H1 (cell line): ENCODE measurements at regions not wholly inside any gene's neighbourhood (a gene's known extent, or its start where the extent isn't known, plus 50 kb on each side); places are given as distances from the start of the nearest gene placed in this dataset.

Experiments
- ATF2 ChIP-seq: IDR thresholded peaks from 2 replicates; pipeline ENCODE4 v1.6.1; 2012; ENCODE audit warnings: low read length, inconsistent platforms
- CHD7 ChIP-seq: fragments of 300-600 bp; sonication (generic); IDR thresholded peaks from 2 replicates; pipeline ENCODE4 v1.7.1; 2012; ENCODE audit warnings: low read length, moderate library complexity, mild to moderate bottlenecking, inconsistent platforms; ENCODE audit not compliant: insufficient replicate concordance
- EGR1 ChIP-seq: IDR thresholded peaks from 2 replicates; pipeline ENCODE4 v1.6.1; 2011; ENCODE audit warnings: low read depth, low read length, borderline replicate concordance
- GABPA ChIP-seq: IDR thresholded peaks from 2 replicates; pipeline ENCODE4 v1.6.1; 2011; ENCODE audit warnings: mild to moderate bottlenecking, low read length, moderate library complexity, borderline replicate concordance; ENCODE audit not compliant: insufficient read depth
- GTF2F1 ChIP-seq: IDR thresholded peaks from 2 replicates; pipeline ENCODE4 v1.6.1; 2012; ENCODE audit warnings: low read depth, low read length, improper control_type of control experiment, borderline replicate concordance
- JUND ChIP-seq: IDR thresholded peaks from 2 replicates; pipeline ENCODE4 v1.6.1; 2011; ENCODE audit warnings: mild to moderate bottlenecking, improper control_type of control experiment, low read length
- KDM1A ChIP-seq: fragments of 200-600, 300-600 bp; sonication (generic); IDR thresholded peaks from 2 replicates; pipeline ENCODE4 v1.7.1; 2016; ENCODE audit warnings: mild to moderate bottlenecking, low read length, borderline replicate concordance
- TBP ChIP-seq: IDR thresholded peaks from 2 replicates; pipeline ENCODE4 v1.6.1; 2011; ENCODE audit warnings: low read depth, low read length, improper control_type of control experiment

GRCh38 chr1:5451671-5452070, 540.6 kb downstream of the NPHP4 start (continued):
- no peak for TF ChIP-seq CHD7
- TF ChIP-seq TBP, result no peak
- TF ChIP-seq GTF2F1, result no peak
- TF ChIP-seq EGR1, result no peak
- no peak for TF ChIP-seq ATF2
- no peak for TF ChIP-seq JUND
- TF ChIP-seq KDM1A, result no peak
- no peak for TF ChIP-seq GABPA
